Lower leg skin (tissue), 3 donors: ENCODE measurements at regions not wholly inside any gene's neighbourhood (a gene's known extent, or its start where the extent isn't known, plus 50 kb on each side); places are given as distances from the start of the nearest gene placed in this dataset.
"Not testable (repeated sequence)": the region's sequence is repeated elsewhere in the genome, so short reads cannot be mapped to it uniquely, and the experiment has no call there.

ENCODE experiments used
- CTCF ChIP-seq, 3 donors: fragments of 450-650 bp; IDR thresholded peaks; one replicate each; pipeline ENCODE4 v1.5.1; 2016; ENCODE audit warnings: antibody characterized with exemption in 3 of 3, mild to moderate bottlenecking in 3 of 3, moderate library complexity in 2 of 3
- POLR2A ChIP-seq, 2 donors: fragments of 450-650 bp; IDR thresholded peaks; one replicate each; pipeline ENCODE4 v1.6.1; 2016 to 2017; ENCODE audit warnings: antibody characterized with exemption in 2 of 2, mild to moderate bottlenecking in 1 of 2, moderate library complexity in 1 of 2

- not testable (repeated sequence) for TF ChIP-seq POLR2A, CTCF (IDR thresholded peaks at IDR 0.05)
These were observed 56.8 kb downstream of the SPATA31A6 start for GRCh38 chr9:42240261-42240579.
